OCI-LY1 (cell line): ENCODE measurements at regions not wholly inside any gene's neighbourhood (a gene's known extent, or its start where the extent isn't known, plus 50 kb on each side); places are given as distances from the start of the nearest gene placed in this dataset.
"Not testable (repeated sequence)": the region's sequence is repeated elsewhere in the genome, so short reads cannot be mapped to it uniquely, and the experiment has no call there.

ENCODE experiments used
- H2AFZ ChIP-seq: fragments of 200-600 bp; sonication (generic), shearing (Covaris generic); 2 replicates; pipeline ENCODE4 v1.6.0; 2014; ENCODE audit warnings: antibody characterized with exemption, mild to moderate bottlenecking, low read length
- H3F3A ChIP-seq: fragments of 200-600 bp; sonication (generic), shearing (Covaris generic); 2 replicates; pipeline ENCODE4 v1.6.0; 2014; ENCODE audit warnings: mild to moderate bottlenecking, antibody characterized with exemption, low read length, moderate library complexity; ENCODE audit not compliant: insufficient read depth
- H3K27ac ChIP-seq: fragments of 200-600 bp; sonication (generic); 2 replicates; pipeline ENCODE4 v1.5.1; 2014; ENCODE audit warnings: low read length, mixed run types, mild to moderate bottlenecking, low read depth; ENCODE audit not compliant: poor library complexity, severe bottlenecking
- H3K27me3 ChIP-seq: fragments of 200-600 bp; sonication (generic); 2 replicates; pipeline ENCODE4 v1.6.0; 2014; ENCODE audit warnings: antibody characterized with exemption, mild to moderate bottlenecking, low read length, moderate library complexity; ENCODE audit not compliant: insufficient read depth
- H3K36me3 ChIP-seq: fragments of 200-600 bp; sonication (generic); 2 replicates; pipeline ENCODE4 v1.6.1; 2014; ENCODE audit warnings: mild to moderate bottlenecking, antibody characterized with exemption, low read length, moderate library complexity, mixed read lengths; ENCODE audit not compliant: insufficient read depth
- H3K4me1 ChIP-seq: fragments of 200-600 bp; sonication (generic); 2 replicates; pipeline ENCODE4 v1.5.1; 2014; ENCODE audit warnings: mild to moderate bottlenecking, low read length, moderate library complexity; ENCODE audit not compliant: insufficient read depth, severe bottlenecking
- H3K4me2 ChIP-seq: fragments of 200-600 bp; sonication (generic), shearing (Covaris generic); 2 replicates; pipeline ENCODE4 v1.6.1; 2014; ENCODE audit warnings: low read length
- H3K4me3 ChIP-seq: fragments of 200-600 bp; sonication (generic); 2 replicates; pipeline ENCODE4 v1.5.1; 2014; ENCODE audit warnings: low read length, low read depth, mild to moderate bottlenecking, mixed read lengths; ENCODE audit not compliant: poor library complexity, severe bottlenecking
- H3K79me2 ChIP-seq: fragments of 200-600 bp; shearing (Covaris generic); 2 replicates; pipeline ENCODE4 v1.6.1; 2016; ENCODE audit warnings: mixed run types, low read length, mixed read lengths; ENCODE audit not compliant: insufficient read depth
- H3K9ac ChIP-seq: fragments of 200-600 bp; sonication (generic), shearing (Covaris generic); 2 replicates; pipeline ENCODE4 v1.6.1; 2014; ENCODE audit warnings: mild to moderate bottlenecking, low read length, mixed read lengths
- H3K9me2 ChIP-seq: fragments of 200-600 bp; sonication (generic), shearing (Covaris generic); 2 replicates; pipeline ENCODE4 v1.6.1; 2014; ENCODE audit warnings: low read depth, mild to moderate bottlenecking, low read length, mixed read lengths
- H3K9me3 ChIP-seq: fragments of 200-600 bp; shearing (Covaris generic); 2 replicates; pipeline ENCODE4 v1.6.1; 2014; ENCODE audit warnings: low read length, mixed read lengths
- H4K20me1 ChIP-seq: fragments of 200-600 bp; sonication (generic), shearing (Covaris generic); 2 replicates; pipeline ENCODE4 v1.6.0; 2016; ENCODE audit warnings: mild to moderate bottlenecking, low read length; ENCODE audit not compliant: insufficient read depth
- CTCF ChIP-seq: fragments of 200-600 bp; sonication (generic), shearing (Covaris generic); IDR thresholded peaks from 2 replicates; pipeline ENCODE4 v1.5.1; 2017; ENCODE audit warnings: mild to moderate bottlenecking, antibody characterized with exemption, low read length, moderate library complexity, mixed read lengths
- EZH2 ChIP-seq: fragments of 200-600 bp; sonication (generic), shearing (Covaris generic); IDR thresholded peaks from 2 replicates; pipeline ENCODE4 v1.8.0; 2017; ENCODE audit warnings: borderline replicate concordance, mixed run types, mild to moderate bottlenecking, antibody characterized with exemption, low read length, moderate library complexity, mixed read lengths

GRCh38 chr10:100645613-100646392, 99.6 kb upstream of the PAX2 start:
- Histone ChIP-seq H3K9ac (no peak overlapping the region), H3K79me2 (no peaks in the 10 kb centered on the region), H3F3A (no peaks in the 10 kb centered on the region), H3K36me3 (no peaks in the 10 kb centered on the region), H3K4me3 (no peak overlapping the region), H3K27me3 (no peaks in the 10 kb centered on the region), H3K27ac (no peak overlapping the region), H3K9me2 (no peaks in the 10 kb centered on the region), H3K4me1 (no peaks in the 10 kb centered on the region), H2AFZ (no peak overlapping the region), H3K4me2 (no peak overlapping the region), H4K20me1 (no peaks in the 10 kb centered on the region), H3K9me3 (no peaks in the 10 kb centered on the region)
- TF ChIP-seq CTCF, result no peak

GRCh38 chr10:100647928-100648327, 97.5 kb upstream of the PAX2 start:
- Histone ChIP-seq H2AFZ (no peak overlapping the region), H3K27me3 (no peaks in the 10 kb centered on the region)

DNA sequence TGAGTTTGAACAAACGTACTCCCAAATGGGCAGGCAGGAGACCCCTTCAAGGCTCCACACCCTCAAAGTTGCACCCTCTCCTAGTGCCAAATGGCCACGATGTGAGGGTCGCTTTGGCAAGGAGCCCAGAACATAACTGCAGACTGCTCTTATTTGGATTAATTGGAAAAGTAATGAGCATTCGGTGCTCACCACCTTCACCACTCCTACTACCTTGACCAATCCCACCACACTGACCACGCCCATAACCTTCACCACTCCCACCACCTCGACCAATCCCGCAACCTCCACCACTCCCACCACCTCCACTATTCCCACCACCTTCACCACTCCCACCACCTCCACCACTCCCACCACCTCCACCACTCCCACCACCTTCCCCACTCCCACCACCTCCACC, 94.7 kb upstream of the PAX2 start:
- Histone ChIP-seq H3K4me2 (no peak overlapping the region), H3K4me1 (no peaks in the 10 kb centered on the region), H3F3A (no peaks in the 10 kb centered on the region), H3K27me3 (no peaks in the 10 kb centered on the region), H3K4me3 (no peak overlapping the region), H3K27ac (no peak overlapping the region), H3K79me2 (no peaks in the 10 kb centered on the region), H3K36me3 (no peaks in the 10 kb centered on the region), H4K20me1 (no peaks in the 10 kb centered on the region), H3K9me2 (no peaks in the 10 kb centered on the region), H3K9ac (no peak overlapping the region), H3K9me3 (no peaks in the 10 kb centered on the region), H2AFZ (no peak overlapping the region)
- TF ChIP-seq CTCF, result no peak
- no peak for TF ChIP-seq EZH2

More at GRCh38 chr10:100647928-100648327, 97.5 kb upstream of the PAX2 start:
- H3K4me1 ChIP-seq, result no peaks in the 10 kb centered on the region
- no peak overlapping the region for H3K9ac ChIP-seq
- H3K36me3 ChIP-seq, result no peaks in the 10 kb centered on the region
- no peak overlapping the region for H3K4me3 ChIP-seq
- no peaks in the 10 kb centered on the region for H3K79me2 ChIP-seq
- H3K27ac ChIP-seq, result no peak overlapping the region
- no peak overlapping the region for H3K4me2 ChIP-seq
- H3F3A ChIP-seq, result no peaks in the 10 kb centered on the region
- TF ChIP-seq EZH2, result no peak
- no peak for TF ChIP-seq CTCF
- H3K9me2 ChIP-seq, result no peaks in the 10 kb centered on the region
- no peaks in the 10 kb centered on the region for H3K9me3 ChIP-seq
- no peaks in the 10 kb centered on the region for H4K20me1 ChIP-seq

GRCh38 chr10:100651099-100651498, 94.3 kb upstream of the PAX2 start:
- H3K9me2 ChIP-seq, H3K9ac ChIP-seq, H3K36me3 ChIP-seq, H4K20me1 ChIP-seq, H3K9me3 ChIP-seq, H2AFZ ChIP-seq, H3K4me2 ChIP-seq, H3K27me3 ChIP-seq, H3K4me3 ChIP-seq, H3F3A ChIP-seq, H3K79me2 ChIP-seq, H3K27ac ChIP-seq, H3K4me1 ChIP-seq: not testable (repeated sequence)
